ENCODE measurements at regions not wholly inside any gene's neighbourhood (a gene's known extent, or its start where the extent isn't known, plus 50 kb on each side); places are given as distances from the start of the nearest gene placed in this dataset.

GRCh38 chr3:151612115-151612514 lies 121.6 kb upstream of the AADACL2 start:
- intact Hi-C loops (cut with DNase I): no loop called here
- WGBS, 4 donors: 46 to 54% (median 52%) methylated on average over 2 of the region's 2 CpGs

DNA sequence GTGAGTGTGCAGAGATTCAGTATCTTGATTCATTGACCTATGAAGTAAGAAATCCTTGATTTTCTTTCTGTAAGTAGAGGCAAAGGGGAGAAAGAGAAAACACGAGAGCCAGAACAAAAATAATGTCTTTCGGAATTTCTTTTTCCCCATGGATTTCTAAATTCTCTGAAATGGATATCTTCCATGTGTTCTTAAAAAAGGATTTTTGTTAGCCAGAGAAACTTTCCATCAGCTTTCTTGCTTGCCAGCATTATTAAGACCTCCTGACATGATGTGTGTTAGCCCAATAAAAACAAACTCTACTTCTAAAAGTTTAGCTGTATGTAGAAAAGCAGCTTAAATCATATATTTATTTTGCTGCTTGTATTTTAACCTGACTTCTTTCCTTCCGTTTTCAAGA lies 122.3 kb upstream of the AADACL2 start:
- intact Hi-C loops (cut with DNase I): no loop called here
- 63 to 70% (median 68%) methylated on average over 3 of the region's 3 CpGs for WGBS, 4 donors

More at GRCh38 chr3:151612115-151612514, 121.6 kb upstream of the AADACL2 start:
- ATAC-seq (peak in 1 of 4 donors; percentile 66), DNase-seq (no peak)
- Histone ChIP-seq H3K27me3 (no peaks in the 10 kb centered on the region), H3K36me3 (no peaks in the 10 kb centered on the region), H3K9me3 (peaks cover 0 to 9% (median 0%) of the 10 kb centered on the region in 12 donors), H3K4me3 (no peak overlapping the region), H3K27ac (peak overlapping the region in 7 of 12 donors; percentile 32 to 83 (median 47)), H3K4me1 (peaks cover 0 to 12% (median 0%) of the 10 kb centered on the region in 12 donors)
- TF ChIP-seq, protein P1, sequence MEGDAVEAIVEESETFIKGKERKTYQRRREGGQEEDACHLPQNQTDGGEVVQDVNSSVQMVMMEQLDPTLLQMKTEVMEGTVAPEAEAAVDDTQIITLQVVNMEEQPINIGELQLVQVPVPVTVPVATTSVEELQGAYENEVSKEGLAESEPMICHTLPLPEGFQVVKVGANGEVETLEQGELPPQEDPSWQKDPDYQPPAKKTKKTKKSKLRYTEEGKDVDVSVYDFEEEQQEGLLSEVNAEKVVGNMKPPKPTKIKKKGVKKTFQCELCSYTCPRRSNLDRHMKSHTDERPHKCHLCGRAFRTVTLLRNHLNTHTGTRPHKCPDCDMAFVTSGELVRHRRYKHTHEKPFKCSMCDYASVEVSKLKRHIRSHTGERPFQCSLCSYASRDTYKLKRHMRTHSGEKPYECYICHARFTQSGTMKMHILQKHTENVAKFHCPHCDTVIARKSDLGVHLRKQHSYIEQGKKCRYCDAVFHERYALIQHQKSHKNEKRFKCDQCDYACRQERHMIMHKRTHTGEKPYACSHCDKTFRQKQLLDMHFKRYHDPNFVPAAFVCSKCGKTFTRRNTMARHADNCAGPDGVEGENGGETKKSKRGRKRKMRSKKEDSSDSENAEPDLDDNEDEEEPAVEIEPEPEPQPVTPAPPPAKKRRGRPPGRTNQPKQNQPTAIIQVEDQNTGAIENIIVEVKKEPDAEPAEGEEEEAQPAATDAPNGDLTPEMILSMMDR (IDR thresholded peaks at IDR 0.05): no peak
- no peak for TF ChIP-seq POLR2A (IDR thresholded peaks at IDR 0.05)

DNA sequence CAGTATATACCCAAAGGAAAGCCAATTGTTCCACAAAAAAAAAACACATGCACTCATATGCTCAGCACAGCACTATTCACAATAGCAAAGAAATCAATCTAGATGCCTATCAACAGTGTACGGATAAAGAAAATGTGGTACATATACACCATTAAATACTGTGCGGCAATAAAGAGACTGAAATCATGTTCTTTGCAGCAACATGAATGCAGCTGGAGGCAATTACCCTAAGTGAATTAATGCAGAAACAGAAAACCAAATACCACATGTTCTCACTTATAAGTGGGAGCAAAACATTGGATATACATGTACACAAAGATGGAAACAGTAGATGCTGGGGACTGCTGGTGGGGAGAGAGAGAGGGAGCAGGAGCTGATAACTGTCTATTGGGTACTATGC lies 124.2 kb upstream of the AADACL2 start:
- Histone ChIP-seq H3K27me3 (no peaks in the 10 kb centered on the region), H3K9me3 (peaks cover 0 to 9% (median 0%) of the 10 kb centered on the region in 12 donors), H3K36me3 (no peaks in the 10 kb centered on the region), H3K4me3 (no peak overlapping the region), H3K4me1 (peaks cover 0 to 12% (median 0%) of the 10 kb centered on the region in 12 donors), H3K27ac (no peak overlapping the region)
- intact Hi-C loops (cut with DNase I): no loop called here
- ATAC-seq: no peak
- 94 to 99% (median 96%) methylated on average over 2 of the region's 2 CpGs for WGBS, 4 donors
- no peak for TF ChIP-seq POLR2A (IDR thresholded peaks at IDR 0.05)
- DNase-seq: no peak

More for the DNA sequence above, 122.3 kb upstream of the AADACL2 start:
- H3K27me3 ChIP-seq: no peaks in the 10 kb centered on the region
- H3K9me3 ChIP-seq: peaks cover 0 to 9% (median 0%) of the 10 kb centered on the region in 12 donors
- DNase-seq: no peak
- H3K4me3 ChIP-seq: no peak overlapping the region
- H3K27ac ChIP-seq: peak overlapping the region in 7 of 12 donors; percentile 32 to 83 (median 47)
- no peak for TF ChIP-seq POLR2A (IDR thresholded peaks at IDR 0.05)
- peak in 1 of 4 donors; percentile 58 for ATAC-seq
- no peaks in the 10 kb centered on the region for H3K36me3 ChIP-seq
- peaks cover 0 to 12% (median 0%) of the 10 kb centered on the region in 12 donors for H3K4me1 ChIP-seq

GRCh38 chr3:151604891-151605290 lies 128.8 kb upstream of the AADACL2 start:
- WGBS, 4 donors: 85 to 90% (median 88%) methylated on average over 1 of the region's 1 CpG
- H3K36me3 ChIP-seq: no peaks in the 10 kb centered on the region
- no peak for ATAC-seq

GRCh38 chr3:151600783-151601182 lies 132.9 kb upstream of the AADACL2 start:
- no peak for TF ChIP-seq POLR2A (IDR thresholded peaks at IDR 0.05)
- TF ChIP-seq, protein P1 (IDR thresholded peaks at IDR 0.05): no peak
- Histone ChIP-seq H3K27me3 (no peaks in the 10 kb centered on the region), H3K36me3 (no peaks in the 10 kb centered on the region), H3K4me1 (peaks cover 0 to 8% (median 0%) of the 10 kb centered on the region in 12 donors), H3K27ac (no peak overlapping the region), H3K4me3 (no peak overlapping the region), H3K9me3 (no peaks in the 10 kb centered on the region)
- intact Hi-C loops (cut with DNase I): no loop called here
- DNase-seq: no peak
- ATAC-seq: no peak

More at GRCh38 chr3:151604891-151605290, 128.8 kb upstream of the AADACL2 start:
- intact Hi-C loops (cut with DNase I): no loop called here
- H3K9me3 ChIP-seq: peaks cover 0 to 2% (median 0%) of the 10 kb centered on the region in 12 donors
- no peak overlapping the region for H3K4me3 ChIP-seq
- H3K27ac ChIP-seq: no peak overlapping the region
- peaks cover 0 to 8% (median 0%) of the 10 kb centered on the region in 12 donors for H3K4me1 ChIP-seq
- no peaks in the 10 kb centered on the region for H3K27me3 ChIP-seq
- DNase-seq: no peak
- no peak for TF ChIP-seq POLR2A (IDR thresholded peaks at IDR 0.05)
- TF ChIP-seq, protein P1 (IDR thresholded peaks at IDR 0.05): no peak
